ENCODE measurements at regions not wholly inside any gene's neighbourhood (a gene's known extent, or its start where the extent isn't known, plus 50 kb on each side); places are given as distances from the start of the nearest gene placed in this dataset.

- Histone ChIP-seq H3K4me1 (ENCODE audit: control insufficient read depth, insufficient read depth, low read length) (no peaks in the 10 kb centered on the region), H3K79me2 (ENCODE audit: control insufficient read depth, insufficient read depth, low read length) (no peaks in the 10 kb centered on the region), H3K27me3 (replicated peaks in 1 of 2; ENCODE audit: control insufficient read depth in 2 of 2, insufficient read depth in 2 of 2, low read length in 1 of 2) (peaks cover 0 to 4% of the 10 kb centered on the region in 2 experiments; a peak in 1 of 4 replicates), H3K4me2 (ENCODE audit: control insufficient read depth, insufficient read depth) (no peak overlapping the region), H3K9ac (ENCODE audit: control insufficient read depth, insufficient read depth, low read length) (no peak overlapping the region), H3K36me3 (ENCODE audit: control insufficient read depth in 2 of 2, insufficient read depth in 2 of 2, low read length in 1 of 2) (no peaks in the 10 kb centered on the region), H3K27ac (ENCODE audit: control insufficient read depth, insufficient read depth) (no peak overlapping the region), H3K4me3 (no peak overlapping the region), H3K9me3 (replicated peaks; ENCODE audit: control insufficient read depth, insufficient read depth, low read length) (no peaks in the 10 kb centered on the region; the same call in 2 of the 3 replicates), H4K20me1 (ENCODE audit: control insufficient read depth, insufficient read depth) (no peaks in the 10 kb centered on the region), H2AFZ (ENCODE audit: control insufficient read depth, low read depth, low read length) (no peak overlapping the region)
- ChIA-PET POLR2A (no interaction called here), CTCF (interaction anchor here (1.0 kb wide), 1 partner anchor 11 kb away, joined by 3 read pairs; no protein-coding TSS in a partner anchor), SMC1A (ENCODE audit: uncharacterized antibody, unreplicated experiment) (no interaction called here), RAD21 (ENCODE audit: unreplicated experiment) (no interaction called here)
- no peak for ATAC-seq
- DNase-seq (ENCODE audit: low read depth, low spot score) = no peak
- TF ChIP-seq ZNF622 (IDR thresholded peaks at IDR 0.05) (no peak), FOS (IDR thresholded peaks at IDR 0.05; ENCODE audit: borderline replicate concordance, extremely low read depth, insufficient read length) (no peak), SMAD5 (IDR thresholded peaks at IDR 0.05; ENCODE audit: low read depth) (no peak), TARDBP (IDR thresholded peaks at IDR 0.05; ENCODE audit: borderline replicate concordance) (no peak), ZNF217 (IDR thresholded peaks at IDR 0.05) (no peak), TBL1XR1 (IDR thresholded peaks at IDR 0.05; ENCODE audit: low read depth, low read length) (no peak), RAD51 (IDR thresholded peaks at IDR 0.05) (no peak), PAX8 (IDR thresholded peaks at IDR 0.05) (no peak), MYC (IDR thresholded peaks at IDR 0.05; ENCODE audit: insufficient read depth, insufficient read length, insufficient replicate concordance, low read length, severe bottlenecking) (no peak), KAT2A (conservative IDR thresholded peaks at IDR 0.05; ENCODE audit: control insufficient read depth, low read depth, low read length) (no peak)
- intact Hi-C loops (cut with micrococcal nuclease; ENCODE audit: unreplicated experiment) (no loop called here), in situ Hi-C loops (cut with MboI) (no loop called here)
- 14% methylated on average over 1 of the region's 1 CpG for WGBS (ENCODE audit: insufficient coverage, insufficient replicate concordance, low lambda C conversion rate, missing lambda C conversion rate)
- BruUV-seq (replicated peaks) = no TSS peak
- FAIRE-seq = no peak
These were observed 114.8 kb downstream of the TRIM29 start for GRCh38 chr11:120023120-120023519.

- Histone ChIP-seq H3K4me3 (no peak overlapping the region), H3K27ac (ENCODE audit: control insufficient read depth, insufficient read depth) (no peak overlapping the region), H4K20me1 (ENCODE audit: control insufficient read depth, insufficient read depth) (no peaks in the 10 kb centered on the region), H2AFZ (ENCODE audit: control insufficient read depth, low read depth, low read length) (no peak overlapping the region), H3K9me3 (replicated peaks; ENCODE audit: control insufficient read depth, insufficient read depth, low read length) (no peaks in the 10 kb centered on the region; the same call in 2 of the 3 replicates), H3K4me1 (ENCODE audit: control insufficient read depth, insufficient read depth, low read length) (no peaks in the 10 kb centered on the region), H3K79me2 (ENCODE audit: control insufficient read depth, insufficient read depth, low read length) (no peaks in the 10 kb centered on the region), H3K27me3 (replicated peaks in 1 of 2; ENCODE audit: control insufficient read depth in 2 of 2, insufficient read depth in 2 of 2, low read length in 1 of 2) (peaks cover 0 to 4% of the 10 kb centered on the region in 2 experiments; a peak in 1 of 4 replicates), H3K4me2 (ENCODE audit: control insufficient read depth, insufficient read depth) (no peak overlapping the region), H3K9ac (ENCODE audit: control insufficient read depth, insufficient read depth, low read length) (no peak overlapping the region), H3K36me3 (ENCODE audit: control insufficient read depth in 2 of 2, insufficient read depth in 2 of 2, low read length in 1 of 2) (no peaks in the 10 kb centered on the region)
- DNase-seq (ENCODE audit: low read depth, low spot score) (no peak), FAIRE-seq (no peak), ATAC-seq (no peak)
- 42% methylated on average over 5 of the region's 5 CpGs for WGBS (ENCODE audit: insufficient coverage, insufficient replicate concordance, low lambda C conversion rate, missing lambda C conversion rate)
- SMC1A ChIA-PET (ENCODE audit: uncharacterized antibody, unreplicated experiment) = no interaction called here
- intact Hi-C loops (cut with micrococcal nuclease; ENCODE audit: unreplicated experiment) (no loop called here), in situ Hi-C loops (cut with MboI) (no loop called here)
- POLR2A ChIA-PET = no interaction called here
- TF ChIP-seq BMI1 (IDR thresholded peaks at IDR 0.05; ENCODE audit: borderline replicate concordance) = no peak
- TF ChIP-seq PAX5 (IDR thresholded peaks at IDR 0.05; ENCODE audit: borderline replicate concordance, low read depth, low read length) = no peak
- TF ChIP-seq ZNF207 (IDR thresholded peaks at IDR 0.05; ENCODE audit: borderline replicate concordance) = no peak
- CTCF ChIA-PET = interaction anchor here (1.0 kb wide), 1 partner anchor 12 kb away, joined by 3 read pairs; no protein-coding TSS in a partner anchor
- RAD21 ChIA-PET (ENCODE audit: unreplicated experiment) = no interaction called here
- BruUV-seq (replicated peaks) = no TSS peak
These were observed 115.3 kb downstream of the TRIM29 start for GRCh38 chr11:120022617-120023016.
